GM18507 (cell line): ENCODE measurements at regions not wholly inside any gene's neighbourhood (a gene's known extent, or its start where the extent isn't known, plus 50 kb on each side); places are given as distances from the start of the nearest gene placed in this dataset.
"Not testable (repeated sequence)": the region's sequence is repeated elsewhere in the genome, so short reads cannot be mapped to it uniquely, and the experiment has no call there.

ENCODE experiments used
- DNase-seq: peaks from one replicate; pipeline ENCODE4 v3.0.0; 2011; ENCODE audit warnings: low read depth; ENCODE audit not compliant: insufficient read length; ENCODE audit errors: extremely low spot score
- FAIRE-seq: peaks from 2 replicates; lab custom pipeline; 2011; peaks lifted over from hg19 to GRCh38; lab: Jason Lieb, UNC

DNA sequence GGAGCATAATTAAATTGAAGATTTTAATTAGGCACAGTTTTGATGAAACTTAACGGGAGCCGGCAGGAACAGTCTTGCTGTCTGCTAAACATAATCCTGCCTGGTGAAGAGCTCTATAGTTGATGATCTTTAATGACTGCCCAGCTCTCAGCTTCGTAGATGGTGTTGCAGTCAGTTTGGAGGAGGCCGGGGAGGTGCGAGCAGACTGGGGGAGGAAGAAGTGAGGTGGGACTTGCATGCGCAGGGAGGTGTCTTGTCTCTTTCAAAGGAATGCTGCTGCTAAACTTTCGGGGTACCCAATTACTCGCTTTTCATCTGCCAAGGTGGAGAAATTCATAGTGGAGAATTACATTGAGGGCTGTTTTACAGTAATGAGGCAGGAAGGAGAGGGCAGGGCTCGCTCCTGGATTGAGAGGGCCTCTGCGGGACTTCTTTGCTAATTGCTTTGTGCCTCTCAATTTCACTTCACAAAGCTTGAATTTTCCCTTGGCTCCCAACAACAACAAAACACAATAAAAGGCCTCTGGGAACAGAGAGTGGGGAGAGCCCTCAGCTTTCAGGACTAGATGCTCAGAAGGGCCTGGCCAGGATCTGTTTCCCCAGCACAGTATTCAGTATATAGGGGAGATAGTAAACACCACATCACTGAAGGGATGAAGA is 257.9 kb upstream of the ADRA1B start:
- no peak for DNase-seq
- no peak for FAIRE-seq

DNA sequence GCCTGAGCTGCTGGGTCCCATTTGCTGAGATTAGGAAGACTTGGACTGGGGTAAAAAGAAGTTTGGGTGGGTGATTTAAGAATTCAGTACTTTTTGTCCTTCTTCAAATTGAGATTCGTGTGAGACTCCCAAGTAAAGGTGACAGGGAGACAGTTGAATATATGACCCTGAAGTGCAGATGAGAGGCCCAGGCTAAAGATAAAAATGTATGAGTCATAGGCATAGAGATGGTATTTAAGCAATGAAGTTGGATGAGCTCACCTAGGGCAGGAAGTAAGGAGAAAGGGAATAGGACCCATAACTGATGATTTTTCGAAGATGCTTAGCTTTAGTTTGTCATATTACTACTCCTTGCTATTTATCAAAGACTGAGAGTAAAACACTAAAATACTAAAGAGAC is 255.9 kb upstream of the ADRA1B start:
- FAIRE-seq (no peak), DNase-seq (no peak)

DNA sequence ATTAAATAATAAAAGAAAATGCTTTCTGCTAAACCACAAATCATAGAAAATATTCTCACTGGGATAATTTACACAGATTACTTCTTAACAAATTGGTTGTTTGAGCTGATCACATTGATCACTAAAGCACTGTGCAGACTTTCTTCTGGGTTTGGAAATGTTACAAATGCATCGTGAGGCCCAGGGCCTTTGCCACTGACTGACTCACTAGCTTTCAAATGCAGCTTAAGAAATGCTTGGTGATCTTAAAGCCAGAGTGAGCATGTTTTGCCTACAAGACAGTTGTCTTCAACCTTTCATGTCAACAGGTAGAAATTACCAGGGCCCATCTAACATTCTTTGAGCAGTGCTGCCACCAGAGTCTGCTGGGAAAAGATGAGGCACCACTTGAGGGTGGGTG is 252.3 kb upstream of the ADRA1B start:
- no peak for FAIRE-seq
- no peak for DNase-seq

DNA sequence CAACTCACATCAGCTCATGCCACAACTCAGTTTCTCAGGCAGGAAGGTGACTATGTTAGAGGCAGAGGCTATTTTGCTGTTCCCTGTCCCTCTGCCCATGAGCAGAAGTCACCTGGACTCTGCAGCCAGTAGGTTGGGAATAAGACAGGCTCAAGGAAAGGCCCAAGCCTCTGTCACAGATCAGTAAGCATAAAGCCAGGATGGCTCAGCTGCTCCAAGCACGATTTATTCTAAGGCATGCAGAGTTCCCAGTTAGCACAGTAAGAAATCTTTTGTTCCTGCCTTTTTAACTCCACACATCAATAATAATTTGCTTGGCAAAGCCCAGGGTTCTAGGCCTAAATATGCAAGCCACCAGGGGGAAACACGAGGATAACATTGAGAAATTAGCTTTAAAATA is 249.0 kb upstream of the ADRA1B start:
- DNase-seq, result no peak
- FAIRE-seq, result no peak

DNA sequence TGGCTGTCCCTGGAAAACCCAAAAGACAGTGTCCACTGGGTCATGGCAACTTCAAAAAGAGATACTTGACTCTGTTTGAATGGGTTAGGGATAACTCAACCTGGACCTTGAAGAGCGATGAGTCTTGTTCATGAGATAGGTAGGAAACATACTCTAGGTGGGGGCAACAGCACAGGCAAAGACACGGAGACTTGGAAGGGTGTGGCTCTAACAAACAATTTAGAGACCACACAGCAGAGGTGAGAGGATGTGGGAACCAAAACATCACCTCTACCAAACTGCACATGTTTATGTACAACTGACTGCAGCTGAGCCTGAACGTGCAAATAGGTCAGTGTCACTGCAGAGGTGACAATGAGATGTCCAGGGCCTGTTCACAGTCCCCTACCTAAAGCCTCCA is 247.7 kb upstream of the ADRA1B start:
- DNase-seq, result no peak
- no peak for FAIRE-seq

DNA sequence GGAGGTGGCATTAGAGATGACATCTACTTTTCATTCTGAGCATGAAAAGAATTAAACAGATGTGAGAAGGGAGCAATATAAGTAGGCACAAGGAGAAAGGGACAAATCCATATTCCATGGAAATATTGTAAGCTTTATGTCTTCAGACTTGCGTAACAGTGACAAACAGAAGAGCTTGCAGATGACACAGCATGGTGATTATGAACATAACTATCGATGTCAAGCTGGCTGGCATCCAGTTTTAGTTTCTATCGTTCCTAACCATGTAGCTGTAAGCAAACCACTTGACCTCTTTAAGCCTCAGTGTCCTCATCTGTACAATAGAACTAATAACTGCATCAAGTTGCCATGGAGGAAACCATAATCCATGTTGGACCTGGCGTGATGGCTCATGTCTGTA is 246.7 kb upstream of the ADRA1B start:
- no peak for DNase-seq
- FAIRE-seq, result no peak

DNA sequence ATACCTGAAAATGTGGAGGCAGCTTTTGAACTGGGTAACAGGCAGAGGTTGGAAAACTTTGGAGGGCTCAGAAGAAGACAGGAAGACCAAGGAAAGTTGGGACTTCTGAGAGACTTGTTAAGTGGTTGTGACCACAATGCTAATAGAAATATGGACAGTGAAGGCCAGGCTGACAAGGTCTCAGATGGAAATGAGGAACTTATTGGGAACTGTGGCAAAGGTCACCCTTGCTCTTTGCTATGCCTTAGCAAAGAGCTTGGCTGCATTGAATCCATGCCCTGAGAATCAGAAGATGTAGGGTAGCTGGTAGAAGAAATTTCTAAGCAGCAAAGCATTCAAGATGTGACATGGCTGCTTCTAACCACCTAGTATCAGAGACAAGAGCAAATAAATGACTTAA is 244.4 kb upstream of the ADRA1B start:
- FAIRE-seq (no peak), DNase-seq (no peak)

DNA sequence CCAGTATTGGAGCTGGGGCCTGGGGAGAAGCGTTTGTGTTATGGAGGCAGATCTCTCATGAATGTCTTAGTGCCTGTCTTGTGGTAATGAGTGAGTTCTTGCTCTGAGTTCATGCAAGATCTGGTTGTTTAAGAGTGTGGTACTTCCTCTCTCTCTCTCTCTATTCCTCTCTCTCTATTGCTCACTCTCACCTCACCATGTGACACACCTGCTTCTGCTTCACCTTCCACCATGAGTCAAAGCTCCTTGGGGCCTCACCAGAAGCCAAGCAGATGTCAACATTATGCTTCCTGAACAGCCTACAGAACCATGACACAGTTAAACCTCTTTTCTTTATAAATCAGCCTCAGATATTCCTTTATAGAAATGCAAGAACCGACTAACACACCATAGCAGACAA is 242.7 kb upstream of the ADRA1B start:
- FAIRE-seq (no peak), DNase-seq (no peak)

DNA sequence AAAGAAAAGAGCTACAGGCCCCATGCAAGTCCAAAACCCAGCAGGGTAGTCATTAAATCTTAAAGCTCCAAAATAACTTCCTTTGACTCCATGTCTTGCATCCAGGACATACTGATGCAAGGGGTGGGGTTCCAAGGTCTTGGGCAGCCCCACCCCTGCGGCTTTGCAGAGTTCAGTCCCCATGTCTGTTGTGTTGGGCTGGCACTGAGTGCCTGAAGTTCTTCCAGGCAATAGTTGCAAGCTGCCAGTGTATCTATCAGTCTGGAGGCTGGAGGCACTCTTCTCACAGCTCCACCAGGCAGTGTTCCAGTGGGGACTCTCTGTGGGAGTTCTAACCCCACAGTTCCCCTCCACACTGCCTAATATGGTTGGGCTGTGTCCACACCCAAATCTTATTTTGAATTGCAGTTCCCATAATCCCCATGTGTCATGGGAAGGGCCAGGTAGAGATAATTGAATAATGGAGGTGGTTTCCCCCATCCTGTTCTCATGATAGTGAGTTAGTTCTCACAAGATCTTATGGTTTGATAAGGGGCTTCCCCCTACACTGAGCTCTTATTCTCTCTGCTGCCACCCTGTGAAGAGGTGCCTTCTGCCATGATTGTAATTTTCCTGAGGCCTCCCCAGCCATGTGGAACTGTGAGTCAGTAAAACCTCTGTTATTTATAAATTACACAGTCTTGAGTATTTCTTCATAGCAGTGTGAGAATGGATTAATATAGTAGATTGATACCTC is 237.5 kb upstream of the ADRA1B start:
- FAIRE-seq (no peak), DNase-seq (no peak)

DNA sequence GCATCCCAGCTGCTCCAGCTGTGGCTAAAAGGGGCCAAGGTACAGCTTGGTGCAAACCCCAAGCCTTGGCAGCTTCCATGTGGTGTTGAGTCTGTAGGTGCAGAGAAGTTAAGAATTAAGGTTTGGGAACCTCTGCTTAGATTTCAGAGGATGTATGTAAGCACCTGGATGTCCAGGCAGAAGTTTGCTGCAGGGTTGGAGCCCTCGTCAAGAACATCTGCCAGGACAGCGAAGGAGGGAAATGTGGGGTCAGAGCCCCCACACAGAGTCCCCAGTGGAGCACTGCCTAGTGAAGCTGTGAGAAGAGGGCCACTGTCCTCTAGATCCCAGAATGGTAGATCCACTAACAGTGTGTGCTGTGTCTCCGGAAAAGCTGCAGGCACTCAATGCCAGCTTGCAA is 236.2 kb upstream of the ADRA1B start:
- DNase-seq (no peak), FAIRE-seq (no peak)

DNA sequence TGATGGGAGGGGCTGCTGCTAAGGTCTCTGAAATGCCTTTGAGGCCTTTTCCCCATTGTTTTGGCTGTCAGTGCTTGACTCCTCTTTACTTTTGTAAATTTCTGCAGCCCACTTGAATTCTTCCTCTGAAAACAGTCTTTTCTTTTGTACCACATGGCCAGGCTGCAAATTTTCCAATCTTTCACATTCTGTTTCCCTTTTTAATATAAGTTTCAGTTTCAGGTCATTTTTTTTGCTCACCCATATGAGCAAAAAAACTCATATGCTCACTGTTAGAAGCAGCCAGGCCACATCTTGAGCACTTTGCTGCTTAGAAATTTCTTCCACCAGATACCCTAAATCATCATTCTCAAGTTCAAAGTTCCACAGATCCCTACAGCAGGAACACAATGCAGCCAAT is 234.6 kb upstream of the ADRA1B start:
- DNase-seq, result no peak
- FAIRE-seq, result no peak

DNA sequence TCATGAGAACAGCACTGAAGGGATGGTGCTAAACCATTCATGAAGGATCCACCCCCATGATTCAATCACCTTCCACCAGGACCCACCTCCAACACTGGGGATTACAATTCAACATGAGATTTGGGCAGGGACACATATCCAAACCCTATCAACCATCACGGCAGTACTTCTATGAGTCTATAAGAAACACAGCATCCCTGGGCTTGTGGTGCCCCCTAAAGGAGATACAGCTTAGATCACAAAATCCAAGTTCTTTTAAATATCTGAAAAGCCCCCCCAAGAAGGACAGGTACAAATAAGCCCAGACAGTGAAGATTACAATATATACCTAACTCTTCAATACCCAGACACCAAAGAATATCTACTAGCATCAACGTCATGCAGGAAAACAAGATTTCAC is 233.7 kb upstream of the ADRA1B start:
- FAIRE-seq (no peak), DNase-seq (no peak)

DNA sequence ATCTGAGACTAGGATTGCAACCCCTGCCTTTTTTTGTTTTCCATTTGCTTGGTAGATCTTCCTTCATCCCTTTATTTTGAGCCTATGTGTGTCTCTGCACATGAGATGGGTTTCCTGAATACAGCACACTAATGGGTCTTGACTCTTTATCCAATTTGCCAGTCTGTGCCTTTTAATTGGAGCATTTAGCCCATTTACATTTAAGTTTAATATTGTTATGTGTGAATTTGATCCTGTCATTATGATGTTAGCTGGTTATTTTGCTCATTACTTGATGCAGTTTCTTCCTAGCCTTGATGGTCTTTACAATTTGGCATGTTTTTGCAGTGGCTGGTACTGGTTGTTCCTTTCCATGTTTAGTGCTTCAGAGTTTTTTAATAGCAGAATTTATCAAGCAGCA is 228.4 kb upstream of the ADRA1B start:
- not testable (repeated sequence) for FAIRE-seq, DNase-seq

DNA sequence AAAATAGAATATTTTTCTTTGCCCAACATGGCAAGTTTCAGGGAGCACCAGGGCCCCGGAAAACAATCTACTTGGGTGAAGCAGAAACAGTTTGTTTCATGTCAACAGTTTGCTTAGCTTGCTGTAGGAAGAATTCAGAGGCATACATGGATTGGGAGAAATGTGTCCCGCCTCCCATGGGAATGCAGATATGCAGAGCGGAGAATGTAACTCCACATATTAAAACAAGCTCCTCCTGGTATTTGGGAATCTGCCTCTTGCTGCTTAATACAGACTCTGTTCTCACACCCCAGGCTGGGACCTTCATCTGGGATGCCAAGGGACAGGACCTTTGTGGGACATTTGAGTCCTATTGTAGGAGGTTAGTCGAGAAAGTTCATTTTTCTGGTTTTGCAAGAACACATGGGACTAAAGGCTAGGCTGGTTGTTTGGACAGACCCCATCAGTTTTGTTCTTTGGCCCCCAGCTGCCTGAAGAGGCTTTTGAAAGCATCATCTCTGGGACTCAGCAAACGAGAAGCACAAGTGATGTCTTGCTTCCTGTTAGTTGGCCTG is 220.5 kb upstream of the ADRA1B start:
- DNase-seq (no peak), FAIRE-seq (no peak)

DNA sequence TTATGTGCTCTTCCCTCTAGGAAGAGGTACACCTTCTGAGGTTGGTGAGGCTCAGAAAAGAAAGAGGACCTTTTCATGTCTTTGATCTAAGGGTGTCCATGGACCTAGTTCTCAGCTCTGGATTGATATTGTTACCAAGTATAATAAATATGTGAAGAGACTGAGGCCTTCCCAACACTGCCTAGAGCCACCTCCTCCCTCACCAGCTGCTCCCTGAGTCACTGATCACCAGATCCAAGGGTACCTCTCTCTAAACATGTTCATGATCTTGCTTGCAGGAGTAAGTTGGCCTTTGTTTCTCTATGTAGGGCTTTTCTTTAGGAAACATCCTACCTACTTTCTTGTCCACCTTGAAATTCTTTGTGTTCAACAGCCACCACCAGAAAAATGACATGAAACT is 218.8 kb upstream of the ADRA1B start:
- no peak for DNase-seq
- FAIRE-seq, result no peak

DNA sequence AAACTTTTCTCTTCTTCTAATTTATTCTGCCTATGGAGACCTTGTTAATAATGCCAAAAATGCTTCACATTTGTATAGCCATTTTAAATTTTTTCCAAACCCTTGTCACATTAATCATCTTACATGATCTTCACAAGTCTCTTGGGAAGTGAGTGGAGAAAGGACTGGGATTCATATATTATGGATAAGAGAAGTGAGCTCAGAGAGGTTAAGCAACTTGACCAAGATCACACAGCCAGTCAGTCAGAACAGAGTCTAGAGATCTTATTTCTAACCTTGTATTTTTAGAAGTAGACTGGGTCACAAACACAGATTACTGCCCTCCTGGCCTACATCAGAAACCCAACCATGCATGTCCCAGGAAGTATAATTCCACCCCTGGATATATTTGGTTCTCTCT is 218.0 kb upstream of the ADRA1B start:
- no peak for FAIRE-seq
- no peak for DNase-seq

DNA sequence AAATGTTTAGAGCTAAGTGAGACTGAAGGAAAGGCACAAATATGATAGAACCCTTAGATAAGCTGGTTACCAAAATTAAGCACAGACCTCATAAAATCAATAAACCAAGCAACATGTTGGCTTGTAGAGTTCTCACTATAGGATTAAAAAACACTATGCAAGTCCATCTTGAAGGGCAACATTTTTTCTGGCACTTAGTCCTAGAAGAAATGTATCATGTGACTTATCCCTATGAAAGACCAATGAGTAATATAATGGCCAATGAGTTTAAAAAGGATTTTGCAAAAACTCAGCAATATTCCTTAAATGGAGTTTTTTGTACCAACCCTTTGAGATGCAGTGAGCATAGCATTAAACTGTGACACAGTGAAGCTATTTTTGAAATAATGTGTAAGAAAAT is 216.3 kb upstream of the ADRA1B start:
- DNase-seq, result no peak
- FAIRE-seq, result no peak

DNA sequence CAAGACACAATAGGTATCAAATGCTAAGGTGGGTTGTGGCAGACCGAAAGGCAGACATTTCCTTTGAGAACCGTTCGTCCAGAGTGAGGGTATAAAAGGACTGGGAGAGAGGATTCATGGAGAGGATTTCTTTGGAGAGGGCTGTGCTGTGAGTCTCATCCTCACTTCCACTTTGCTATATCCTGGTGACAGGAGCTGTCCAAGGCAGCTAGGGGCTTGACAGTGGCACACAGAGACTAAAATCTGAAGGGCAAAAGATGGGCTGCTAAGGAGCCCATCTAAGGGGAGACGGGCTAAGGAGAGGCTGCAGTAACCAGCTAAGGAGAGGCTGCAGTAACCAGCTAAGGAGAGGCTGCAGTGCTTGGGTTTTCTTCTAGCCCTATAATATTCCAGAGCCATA is 214.0 kb upstream of the ADRA1B start:
- DNase-seq (no peak), FAIRE-seq (no peak)

DNA sequence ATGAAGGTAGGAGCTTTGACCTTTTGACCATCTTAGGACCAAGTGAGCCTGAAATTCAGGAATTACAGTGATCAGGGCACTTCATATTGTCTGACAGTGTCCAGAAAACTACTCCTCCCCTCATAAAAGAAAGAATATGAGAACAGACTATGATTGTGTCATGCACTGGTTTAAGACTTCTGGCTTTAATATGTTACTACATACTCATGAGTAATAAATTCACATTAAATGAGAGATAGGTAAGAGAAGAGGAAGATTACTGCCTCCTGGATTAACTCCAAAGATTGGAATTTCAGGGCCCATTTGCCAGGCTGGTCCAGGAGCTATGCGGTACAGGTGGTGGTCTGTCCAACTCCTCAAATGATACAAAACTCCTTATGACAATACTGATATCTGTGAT is 213.5 kb upstream of the ADRA1B start:
- FAIRE-seq (no peak), DNase-seq (no peak)

DNA sequence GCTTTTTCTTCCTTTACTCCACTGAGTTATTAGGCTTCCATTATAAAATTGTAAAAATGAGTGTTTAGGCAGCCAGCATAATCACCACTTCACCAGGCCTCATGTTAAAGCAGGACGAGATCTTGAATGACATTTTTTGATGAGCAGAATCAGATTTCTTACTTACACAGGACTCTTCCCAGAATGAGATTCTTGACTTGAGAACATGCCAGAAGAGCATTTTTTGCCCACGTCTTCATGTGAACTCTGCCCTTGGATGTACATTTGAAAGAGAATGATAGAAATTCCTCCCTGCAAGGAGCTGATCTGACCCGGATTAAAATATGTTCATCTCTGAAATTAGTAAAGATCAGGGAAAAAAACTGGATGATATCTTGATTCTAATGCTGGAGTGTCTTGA is 212.1 kb upstream of the ADRA1B start:
- no peak for FAIRE-seq
- no peak for DNase-seq

DNA sequence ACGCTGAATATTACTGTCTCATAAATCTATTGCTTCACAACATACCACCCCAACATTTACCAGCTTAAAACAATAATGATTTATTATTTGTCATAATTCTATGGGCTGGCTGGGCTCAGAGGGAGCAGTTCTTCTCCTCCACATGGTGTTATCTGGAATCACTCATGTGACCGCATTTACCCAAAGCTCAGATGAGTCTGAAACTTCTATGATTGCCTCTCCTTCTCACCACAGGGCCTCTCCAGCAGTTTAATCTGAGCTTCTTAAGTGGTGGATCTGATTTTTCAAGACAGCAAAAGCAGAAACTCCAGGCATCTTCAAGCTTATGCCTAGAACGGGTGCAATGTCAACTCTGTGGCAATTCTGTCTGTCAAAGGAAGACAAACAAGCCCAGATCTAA is 210.3 kb upstream of the ADRA1B start:
- FAIRE-seq, result no peak
- no peak for DNase-seq
